Activated CD8-positive, alpha-beta memory T cell treated with anti-CD3 and anti-CD28 coated beads for 48 hours (primary cell): ENCODE measurements at regions not wholly inside any gene's neighbourhood (a gene's known extent, or its start where the extent isn't known, plus 50 kb on each side); places are given as distances from the start of the nearest gene placed in this dataset.
"Not testable (repeated sequence)": the region's sequence is repeated elsewhere in the genome, so short reads cannot be mapped to it uniquely, and the experiment has no call there.

Experiments used
- DNase-seq, 3 experiments: peaks; one replicate each; pipeline ENCODE4 v3.0.0-alpha.2; 2020; ENCODE audit warnings: low read depth in 2 of 3, low spot score in 2 of 3

- no peak for DNase-seq
These were observed 257.9 kb upstream of the RBMS3 start for GRCh38 chr3:29022976-29023375.

DNA sequence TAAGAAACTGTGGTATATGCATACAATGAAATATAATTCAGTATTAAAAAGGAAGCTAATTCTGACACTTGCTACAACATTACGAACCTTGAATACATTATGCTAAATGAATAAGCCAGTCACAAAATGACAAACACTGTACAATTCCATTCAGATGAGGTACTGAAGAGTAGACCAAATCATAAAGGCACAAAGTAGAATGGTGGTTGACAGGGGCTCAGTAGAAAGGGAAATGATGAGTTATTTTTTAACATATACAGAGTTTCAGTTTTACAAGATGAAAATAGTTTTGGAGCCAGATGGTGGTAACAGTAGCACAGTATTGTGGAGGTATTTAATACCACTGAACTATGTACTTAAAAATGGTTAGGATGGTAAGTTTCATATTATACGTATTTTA, 254.6 kb upstream of the RBMS3 start:
- no peak for DNase-seq

GRCh38 chr3:29026959-29027358, 253.9 kb upstream of the RBMS3 start:
- DNase-seq, result no peak

DNA sequence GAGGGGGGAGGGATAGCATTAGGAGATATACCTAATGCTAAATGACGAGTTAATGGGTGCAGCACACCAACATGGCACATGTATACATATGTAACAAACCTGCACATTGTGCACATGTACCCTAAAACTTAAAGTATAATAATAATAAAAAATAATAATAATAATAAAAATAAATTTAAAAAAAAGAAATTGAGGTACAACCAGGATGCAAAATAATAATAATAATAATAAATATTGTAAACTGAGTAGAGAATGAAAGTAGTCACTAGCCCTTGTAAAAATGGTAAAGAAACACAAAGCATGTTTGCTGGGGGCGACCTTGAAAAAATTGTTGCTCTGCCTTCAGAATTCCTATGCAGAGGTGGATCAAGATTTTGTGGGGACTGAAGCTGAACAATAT, 249.7 kb upstream of the RBMS3 start:
- not testable (repeated sequence) for DNase-seq

DNA sequence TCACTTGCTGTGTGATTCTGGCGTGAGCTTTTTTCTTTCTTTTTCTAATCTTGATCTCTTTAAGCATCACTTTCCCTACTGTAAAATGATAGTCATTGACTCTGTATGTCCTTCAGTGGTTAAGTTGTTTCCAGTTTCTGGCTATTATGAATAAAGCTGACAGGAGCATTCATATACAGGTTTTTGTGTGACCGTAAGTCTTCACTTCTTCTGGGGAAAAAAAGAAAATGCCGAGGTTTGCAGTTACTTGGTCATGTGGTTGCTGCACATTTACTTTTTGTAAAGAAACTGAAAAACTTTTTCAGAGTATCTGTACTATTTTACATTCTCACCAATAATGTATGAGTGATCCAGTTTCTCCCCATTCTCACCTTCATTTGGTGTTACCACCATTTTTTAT, 247.4 kb upstream of the RBMS3 start:
- DNase-seq, result no peak

GRCh38 chr3:29050155-29050554, 230.7 kb upstream of the RBMS3 start:
- DNase-seq, result no peak

DNA sequence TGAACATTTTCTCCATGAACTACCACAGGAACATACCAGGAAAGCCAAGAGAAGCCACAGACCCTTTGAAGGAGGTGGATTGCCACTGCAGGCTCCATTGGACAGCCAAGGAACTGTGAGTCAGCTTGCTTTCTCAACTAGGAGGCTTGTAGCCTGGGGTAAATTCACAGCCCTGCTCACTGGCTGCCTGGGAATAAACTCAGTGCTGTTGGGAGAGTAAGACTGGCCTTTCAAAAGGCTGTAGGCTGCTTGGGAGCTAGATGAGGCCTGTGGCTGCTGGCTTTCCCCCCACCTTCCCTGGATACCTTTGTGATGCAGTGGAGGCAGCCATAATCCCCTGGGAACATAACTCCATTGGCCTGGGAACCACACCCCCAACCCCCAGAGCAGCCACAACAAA, 223.5 kb upstream of the RBMS3 start:
- no peak for DNase-seq

DNA sequence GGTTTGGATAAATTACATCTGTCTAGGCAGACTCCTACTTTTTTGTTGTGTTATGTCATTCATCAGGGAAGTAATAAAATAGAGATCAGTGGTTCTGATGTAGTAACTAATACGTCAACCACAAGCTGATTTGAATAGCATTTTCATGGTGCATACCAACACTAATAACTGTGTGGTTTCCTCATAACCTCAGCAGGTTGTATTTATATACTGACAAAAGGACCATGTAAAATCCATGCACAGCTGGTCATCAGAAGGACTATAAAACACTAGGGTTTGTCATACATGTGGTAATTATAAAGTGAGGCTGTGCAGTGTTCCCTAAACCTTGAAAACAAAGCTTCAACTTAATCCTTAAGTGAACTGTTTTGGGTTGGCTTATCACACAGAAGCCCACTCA, 216.8 kb upstream of the RBMS3 start:
- DNase-seq, result no peak

GRCh38 chr3:29065211-29065785, 215.6 kb upstream of the RBMS3 start:
- no peak for DNase-seq

DNA sequence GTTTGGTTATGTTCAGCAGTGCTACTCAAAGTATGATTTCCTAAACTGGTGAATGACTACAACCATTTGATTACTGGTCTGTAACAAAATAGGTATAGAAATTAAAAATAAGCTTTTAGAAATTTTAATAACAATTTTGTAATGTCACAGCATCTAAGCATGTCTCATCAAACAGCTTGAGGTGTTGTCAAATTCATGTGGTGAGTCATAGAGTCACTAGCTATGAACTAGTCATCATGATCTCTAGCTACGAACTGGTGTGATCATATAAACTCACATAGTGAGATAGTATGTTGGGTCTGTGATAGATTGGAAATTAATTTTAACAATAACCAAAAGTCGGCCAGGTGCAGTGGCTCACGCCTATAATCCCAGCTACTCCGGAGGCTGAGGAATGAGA, 213.9 kb upstream of the RBMS3 start:
- no peak for DNase-seq

DNA sequence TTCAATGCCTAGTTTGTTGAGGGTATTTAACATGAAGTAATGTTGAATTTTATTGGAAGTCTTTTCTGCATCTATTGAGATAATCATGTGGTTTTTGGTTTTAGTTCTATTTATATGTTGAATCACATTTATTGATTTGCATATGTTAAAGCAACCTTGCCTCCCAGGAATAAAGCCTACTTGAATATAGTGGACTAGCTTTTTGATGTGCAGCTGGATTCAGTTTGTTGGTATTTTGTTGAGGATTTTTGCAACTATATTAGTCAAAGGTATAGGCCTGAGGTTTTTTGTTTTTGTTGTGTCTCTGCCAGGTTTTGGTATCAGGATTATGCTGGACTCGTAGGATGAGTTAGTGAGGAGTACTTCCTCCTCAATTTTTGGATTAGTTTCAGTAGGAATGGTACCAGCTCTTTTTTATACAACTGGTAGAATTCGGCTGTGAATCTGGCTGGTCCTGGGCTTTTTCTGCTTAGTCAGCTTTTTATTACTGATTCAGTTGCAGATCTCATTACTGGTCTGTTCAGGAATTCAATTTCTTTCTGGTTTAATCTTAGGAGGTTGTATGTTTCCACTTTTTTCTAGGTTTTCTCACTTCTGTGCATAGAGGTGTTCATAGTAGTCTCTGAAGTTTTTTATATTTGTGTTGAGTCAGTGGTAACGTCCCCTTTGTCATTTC, 209.8 kb upstream of the RBMS3 start:
- no peak for DNase-seq

- no peak for DNase-seq
These were observed 208.3 kb upstream of the RBMS3 start for GRCh38 chr3:29072611-29073010.

DNA sequence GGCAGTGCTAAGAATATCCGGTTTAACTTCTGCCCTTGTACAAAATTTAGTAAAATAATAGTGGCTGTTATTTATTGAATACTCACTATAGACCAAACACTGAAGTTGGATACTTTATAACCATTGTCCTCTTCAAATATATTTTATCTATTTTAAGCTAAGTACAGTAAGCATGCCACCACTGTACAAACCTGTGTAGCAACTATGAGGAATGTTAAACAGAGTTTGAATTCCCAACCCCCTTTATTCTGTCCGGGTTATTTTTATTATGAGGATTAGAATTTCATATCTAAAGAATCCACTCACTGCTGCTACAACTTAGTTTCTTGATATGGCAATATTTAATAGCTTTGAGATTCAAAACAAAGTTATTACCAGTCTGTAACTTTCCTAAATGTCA, 203.5 kb upstream of the RBMS3 start:
- no peak for DNase-seq

GRCh38 chr3:29079358-29079757, 201.5 kb upstream of the RBMS3 start:
- DNase-seq, result no peak

- DNase-seq, result no peak
These were observed 199.9 kb upstream of the RBMS3 start for GRCh38 chr3:29080967-29081366.

- DNase-seq, result no peak
These were observed 197.8 kb upstream of the RBMS3 start for GRCh38 chr3:29083081-29083480.

GRCh38 chr3:29083676-29084075, 197.2 kb upstream of the RBMS3 start:
- DNase-seq, result no peak

DNA sequence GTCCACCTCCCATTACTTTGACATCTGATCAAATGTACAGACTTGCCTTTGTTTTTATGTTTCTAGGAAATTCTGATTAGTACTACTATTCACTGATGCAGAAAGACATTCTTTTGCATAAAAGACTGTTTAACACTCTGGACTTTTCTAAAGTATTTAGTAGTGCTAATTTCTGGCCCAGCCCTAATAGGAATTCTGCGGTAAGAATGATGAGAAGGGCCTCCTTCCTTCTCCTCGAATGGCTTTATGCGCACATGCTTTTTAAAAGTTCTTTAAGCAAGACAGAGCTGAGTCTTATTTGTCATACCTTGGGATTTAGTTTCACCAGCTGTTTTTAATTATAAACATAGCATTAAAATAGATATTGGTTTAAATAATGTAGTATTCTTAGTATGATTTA, 192.3 kb upstream of the RBMS3 start:
- no peak for DNase-seq

GRCh38 chr3:29090912-29091597, 189.8 kb upstream of the RBMS3 start:
- no peak for DNase-seq

DNA sequence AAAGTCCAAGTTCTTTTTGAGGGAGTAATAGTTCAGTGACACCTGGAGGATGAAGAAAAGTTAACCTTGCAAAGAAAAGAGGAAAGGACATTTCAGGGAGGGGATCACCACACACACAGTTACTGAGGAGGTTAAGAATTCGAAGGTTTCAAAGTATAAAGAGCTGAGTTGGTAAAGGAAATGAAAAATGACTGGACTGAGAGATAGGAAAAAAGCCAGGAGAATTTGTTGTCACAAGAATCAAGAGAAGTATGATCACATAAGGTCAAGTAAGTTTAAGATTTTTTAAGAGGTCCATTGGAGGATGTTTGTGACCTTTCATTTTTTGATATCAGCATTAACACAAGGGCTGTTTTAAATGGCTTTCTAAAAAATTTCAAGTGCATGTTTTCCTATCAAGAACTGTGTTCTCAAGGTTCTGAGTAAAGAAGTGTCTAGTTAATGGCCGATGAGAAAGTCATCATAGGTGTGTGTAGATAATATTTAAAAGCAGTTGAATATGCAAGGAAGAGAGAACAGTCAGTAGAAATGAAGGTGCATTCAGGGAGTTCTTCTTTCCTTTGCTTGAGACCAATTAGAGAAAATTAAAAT, 189.2 kb upstream of the RBMS3 start:
- DNase-seq, result no peak

DNA sequence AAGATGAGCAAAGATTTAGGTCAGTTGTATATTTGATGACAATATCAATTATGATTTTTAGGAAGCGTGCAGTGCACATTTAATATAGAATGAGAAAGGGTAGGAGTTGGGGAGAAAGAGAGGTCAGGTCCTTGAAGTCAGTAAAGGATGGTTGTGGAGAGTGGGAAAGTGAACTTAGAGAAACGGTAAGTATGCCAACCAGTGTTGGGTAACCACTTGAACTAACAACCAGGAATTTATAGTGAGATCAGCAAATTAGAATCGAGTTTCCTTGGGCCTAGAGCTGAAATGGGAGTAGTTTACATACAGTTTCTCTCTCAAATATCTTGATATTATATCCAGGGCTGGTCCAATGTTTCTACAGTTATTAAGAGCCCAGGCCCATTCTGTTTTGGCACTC, 188.5 kb upstream of the RBMS3 start:
- no peak for DNase-seq

GRCh38 chr3:29099296-29099695, 181.6 kb upstream of the RBMS3 start:
- no peak for DNase-seq
